ENCODE measurements at regions not wholly inside any gene's neighbourhood (a gene's known extent, or its start where the extent isn't known, plus 50 kb on each side); places are given as distances from the start of the nearest gene placed in this dataset.

DNA sequence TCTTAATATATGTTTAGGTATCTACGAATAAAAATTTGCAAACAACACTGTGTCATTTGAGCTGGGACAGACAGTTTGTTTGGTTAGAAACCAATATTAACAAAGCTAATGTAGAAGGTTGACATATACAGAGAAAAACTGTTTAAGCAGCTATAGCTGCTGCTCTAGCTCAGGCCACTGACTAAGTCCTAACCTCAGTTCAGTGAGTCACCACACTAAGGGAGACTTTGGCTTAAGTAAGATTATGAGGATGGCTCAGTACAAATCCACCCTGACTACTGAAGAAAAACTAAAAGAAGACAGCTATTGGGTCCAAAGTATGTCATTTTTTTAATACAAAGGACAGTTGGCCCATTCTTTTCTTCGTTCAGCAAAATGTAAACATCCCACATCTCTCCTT is 717.3 kb upstream of the ACTRT1 start:
- intact Hi-C loops (cut with DNase I; ENCODE audit: low total_unique reads): no loop called here
- TF ChIP-seq, protein P1, sequence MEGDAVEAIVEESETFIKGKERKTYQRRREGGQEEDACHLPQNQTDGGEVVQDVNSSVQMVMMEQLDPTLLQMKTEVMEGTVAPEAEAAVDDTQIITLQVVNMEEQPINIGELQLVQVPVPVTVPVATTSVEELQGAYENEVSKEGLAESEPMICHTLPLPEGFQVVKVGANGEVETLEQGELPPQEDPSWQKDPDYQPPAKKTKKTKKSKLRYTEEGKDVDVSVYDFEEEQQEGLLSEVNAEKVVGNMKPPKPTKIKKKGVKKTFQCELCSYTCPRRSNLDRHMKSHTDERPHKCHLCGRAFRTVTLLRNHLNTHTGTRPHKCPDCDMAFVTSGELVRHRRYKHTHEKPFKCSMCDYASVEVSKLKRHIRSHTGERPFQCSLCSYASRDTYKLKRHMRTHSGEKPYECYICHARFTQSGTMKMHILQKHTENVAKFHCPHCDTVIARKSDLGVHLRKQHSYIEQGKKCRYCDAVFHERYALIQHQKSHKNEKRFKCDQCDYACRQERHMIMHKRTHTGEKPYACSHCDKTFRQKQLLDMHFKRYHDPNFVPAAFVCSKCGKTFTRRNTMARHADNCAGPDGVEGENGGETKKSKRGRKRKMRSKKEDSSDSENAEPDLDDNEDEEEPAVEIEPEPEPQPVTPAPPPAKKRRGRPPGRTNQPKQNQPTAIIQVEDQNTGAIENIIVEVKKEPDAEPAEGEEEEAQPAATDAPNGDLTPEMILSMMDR (IDR thresholded peaks at IDR 0.05): no peak

DNA sequence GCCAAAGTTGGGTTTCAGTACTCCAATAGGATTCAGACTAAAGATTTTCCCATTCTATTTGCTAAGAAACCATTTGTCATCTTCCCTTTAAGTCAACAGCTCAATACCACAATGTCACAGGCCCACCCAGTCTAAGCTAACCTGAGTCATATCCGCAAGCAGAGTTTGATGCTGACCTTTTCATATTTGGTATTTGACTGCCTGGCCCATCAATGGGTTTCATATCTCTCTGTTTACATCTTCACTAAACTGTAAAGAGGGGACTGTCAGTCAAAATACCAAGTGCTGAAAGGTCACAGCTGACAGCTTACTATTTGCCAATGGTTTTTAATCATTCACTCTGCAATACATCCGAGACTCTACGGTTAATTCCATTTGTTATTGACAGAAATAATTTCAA is 707.5 kb upstream of the ACTRT1 start:
- H3K9me3 ChIP-seq: no peaks in the 10 kb centered on the region
- intact Hi-C loops (cut with DNase I; ENCODE audit: low total_unique reads): no loop called here
- no peaks in the 10 kb centered on the region for H3K4me1 ChIP-seq
- no peak for DNase-seq
- TF ChIP-seq, protein P1 (IDR thresholded peaks at IDR 0.05): no peak
- no peaks in the 10 kb centered on the region for H3K27me3 ChIP-seq
- H3K36me3 ChIP-seq: no peaks in the 10 kb centered on the region
- H3K4me3 ChIP-seq: no peak overlapping the region
- H3K27ac ChIP-seq: no peak overlapping the region

More for the DNA sequence above, 717.3 kb upstream of the ACTRT1 start:
- H3K4me1 ChIP-seq: no peaks in the 10 kb centered on the region
- H3K27me3 ChIP-seq: no peaks in the 10 kb centered on the region
- no peak overlapping the region for H3K4me3 ChIP-seq
- no peak overlapping the region for H3K27ac ChIP-seq
- no peaks in the 10 kb centered on the region for H3K36me3 ChIP-seq
- no peak for DNase-seq
- H3K9me3 ChIP-seq: no peaks in the 10 kb centered on the region

DNA sequence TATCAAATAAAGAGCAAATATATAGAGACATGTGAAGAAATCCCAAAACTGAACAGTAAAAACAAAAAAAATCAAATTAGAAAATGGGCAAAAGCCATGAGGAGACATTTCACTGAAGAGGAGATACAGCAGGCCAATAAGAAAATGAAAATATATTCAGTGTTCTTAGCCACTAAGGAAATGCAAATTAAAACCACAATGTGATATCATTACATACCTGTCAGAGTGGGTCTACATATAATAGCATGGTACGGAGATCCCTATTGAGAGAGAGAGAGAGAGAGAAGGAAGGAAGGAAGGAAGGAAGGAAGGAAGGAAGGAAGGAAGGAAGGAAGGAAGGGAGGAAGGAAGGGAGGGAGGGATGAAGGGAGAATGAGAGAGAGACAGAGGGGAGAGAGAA is 707.0 kb upstream of the ACTRT1 start:
- intact Hi-C loops (cut with DNase I; ENCODE audit: low total_unique reads): no loop called here
- no peak for DNase-seq
- H3K36me3 ChIP-seq: no peaks in the 10 kb centered on the region
- H3K27ac ChIP-seq: no peak overlapping the region
- H3K27me3 ChIP-seq: no peaks in the 10 kb centered on the region
- H3K4me3 ChIP-seq: no peak overlapping the region
- no peaks in the 10 kb centered on the region for H3K9me3 ChIP-seq
- H3K4me1 ChIP-seq: no peaks in the 10 kb centered on the region
- TF ChIP-seq, protein P1 (IDR thresholded peaks at IDR 0.05): no peak

DNA sequence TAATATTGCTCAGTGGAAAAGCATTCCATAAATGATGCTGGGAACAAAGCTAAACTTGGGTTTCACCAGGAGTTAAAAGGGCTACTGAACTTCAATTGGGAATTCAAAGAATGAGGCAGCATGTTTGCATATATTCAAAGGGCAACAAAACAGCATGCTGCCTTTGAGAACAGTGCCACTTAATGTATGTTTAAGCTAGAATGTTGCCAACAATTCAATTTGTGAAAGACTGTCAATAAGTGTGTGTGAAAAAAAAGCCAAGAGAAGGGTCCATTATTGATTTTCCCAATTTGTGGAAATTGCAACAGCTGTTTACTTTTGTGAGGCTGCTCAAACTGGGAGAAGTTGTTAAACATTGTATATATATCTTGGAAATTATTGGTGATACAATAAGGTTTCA is 701.9 kb upstream of the ACTRT1 start:
- TF ChIP-seq, protein P1 (IDR thresholded peaks at IDR 0.05): no peak
- intact Hi-C loops (cut with DNase I; ENCODE audit: low total_unique reads): no loop called here
- DNase-seq: no peak
- Histone ChIP-seq H3K27ac (no peak overlapping the region), H3K9me3 (no peaks in the 10 kb centered on the region), H3K4me1 (no peaks in the 10 kb centered on the region), H3K4me3 (no peak overlapping the region), H3K27me3 (no peaks in the 10 kb centered on the region), H3K36me3 (no peaks in the 10 kb centered on the region)

DNA sequence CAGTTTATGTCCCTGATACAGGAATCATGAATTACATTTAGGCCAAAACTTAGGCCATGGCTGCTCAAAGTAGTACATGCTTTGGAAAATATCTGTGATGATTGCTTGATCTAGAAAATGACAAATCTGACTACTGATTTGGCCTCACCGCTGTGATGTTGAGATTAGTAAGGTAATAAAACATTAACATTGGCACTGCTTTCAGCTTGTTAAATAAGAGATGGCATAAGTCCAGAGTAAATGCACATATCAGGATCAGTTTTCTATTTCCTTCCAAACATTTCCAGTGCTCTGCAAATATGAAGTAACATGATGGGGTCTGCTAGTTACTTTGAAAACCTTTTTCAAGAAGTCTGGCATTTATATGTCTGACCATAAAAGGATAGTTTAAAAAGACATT is 687.3 kb upstream of the ACTRT1 start:
- no peaks in the 10 kb centered on the region for H3K9me3 ChIP-seq
- H3K4me1 ChIP-seq: no peaks in the 10 kb centered on the region

More for the DNA sequence above, 687.3 kb upstream of the ACTRT1 start:
- Histone ChIP-seq H3K4me3 (no peak overlapping the region), H3K27me3 (no peaks in the 10 kb centered on the region), H3K27ac (no peak overlapping the region), H3K36me3 (no peaks in the 10 kb centered on the region)
- DNase-seq: no peak
- intact Hi-C loops (cut with DNase I; ENCODE audit: low total_unique reads): no loop called here
- TF ChIP-seq, protein P1 (IDR thresholded peaks at IDR 0.05): no peak

Measured in tibial artery (tissue), 4 donors.